Thyroid gland (tissue), 4 donors: ENCODE measurements at regions not wholly inside any gene's neighbourhood (a gene's known extent, or its start where the extent isn't known, plus 50 kb on each side); places are given as distances from the start of the nearest gene placed in this dataset.

Experiments used
- CTCF ChIP-seq, 6 experiments: fragments of 200-600 bp in 3 of 6; fragments of 450-650 bp in 3 of 6; sonication (generic) in 3 of 6; IDR thresholded peaks; one replicate each; pipeline ENCODE4 v1.5.1; 2016 to 2019; ENCODE audit warnings: antibody characterized with exemption in 6 of 6, mild to moderate bottlenecking in 2 of 6, inconsistent platforms in 1 of 6, moderate library complexity in 1 of 6
- POLR2A ChIP-seq, 2 donors: fragments of 450-650 bp; IDR thresholded peaks; one replicate each; pipeline ENCODE4 v1.6.1; 2017; ENCODE audit warnings: antibody characterized with exemption in 2 of 2, mild to moderate bottlenecking in 2 of 2, moderate library complexity in 1 of 2

DNA sequence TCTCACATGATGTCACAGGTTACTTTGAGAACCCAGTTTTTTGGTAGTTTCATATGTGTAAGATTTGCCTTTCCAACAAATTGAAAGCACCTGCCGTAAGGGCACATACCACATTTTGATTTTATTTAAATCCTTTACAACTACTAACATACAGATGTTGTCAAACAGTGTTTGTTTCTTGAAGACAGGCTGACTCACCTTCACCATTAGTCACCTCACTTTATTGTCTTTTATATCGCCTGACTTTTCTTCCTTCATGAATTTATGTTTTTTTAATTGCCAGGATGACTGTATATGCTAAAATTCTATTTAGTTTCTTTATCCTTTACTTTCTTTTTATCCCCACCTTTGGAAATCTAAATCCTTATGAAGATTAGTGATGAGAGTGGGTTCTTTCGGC lies 886.7 kb downstream of the SUCLG1 start:
- TF ChIP-seq CTCF (IDR thresholded peaks at IDR 0.05) (no peak), POLR2A (IDR thresholded peaks at IDR 0.05) (no peak)
